Osteocyte (in vitro differentiated cells): ENCODE measurements at regions not wholly inside any gene's neighbourhood (a gene's known extent, or its start where the extent isn't known, plus 50 kb on each side); places are given as distances from the start of the nearest gene placed in this dataset.

ENCODE experiments used
- DNase-seq: peaks from one replicate; pipeline ENCODE4 v3.0.0; 2021; ENCODE audit warnings: mixed read lengths; ENCODE audit not compliant: unreplicated experiment; ENCODE audit errors: extremely low spot score
- H3K27ac Mint-ChIP-seq: one replicate; pipeline ENCODE4 v1.8.0; 2021; ENCODE audit warnings: mild to moderate bottlenecking, mixed read lengths; ENCODE audit not compliant: unreplicated experiment
- H3K27me3 Mint-ChIP-seq: one replicate; pipeline ENCODE4 v1.8.0; 2021; ENCODE audit warnings: mixed read lengths; ENCODE audit not compliant: unreplicated experiment
- H3K36me3 Mint-ChIP-seq: one replicate; pipeline ENCODE4 v1.8.0; 2021; ENCODE audit warnings: mixed read lengths; ENCODE audit not compliant: unreplicated experiment
- H3K4me1 Mint-ChIP-seq: one replicate; pipeline ENCODE4 v1.8.0; 2021; ENCODE audit warnings: mixed read lengths; ENCODE audit not compliant: unreplicated experiment
- H3K4me3 Mint-ChIP-seq: one replicate; pipeline ENCODE4 v1.8.0; 2021; ENCODE audit warnings: mild to moderate bottlenecking, moderate library complexity, mixed read lengths; ENCODE audit not compliant: unreplicated experiment
- H3K9me3 Mint-ChIP-seq: one replicate; pipeline ENCODE4 v1.8.0; 2021; ENCODE audit warnings: mixed read lengths; ENCODE audit not compliant: unreplicated experiment
- TF ChIP-seq, protein P1 (sequence below): fragments of 200-600 bp; sonication (generic); IDR thresholded peaks from 2 replicates; pipeline ENCODE4 v1.5.0; 2021; ENCODE audit warnings: antibody characterized with exemption, mild to moderate bottlenecking, moderate library complexity

- H3K4me1 Mint-ChIP-seq = no peaks in the 10 kb centered on the region
- no peak for DNase-seq
- H3K9me3 Mint-ChIP-seq = no peaks in the 10 kb centered on the region
- TF ChIP-seq, protein P1, sequence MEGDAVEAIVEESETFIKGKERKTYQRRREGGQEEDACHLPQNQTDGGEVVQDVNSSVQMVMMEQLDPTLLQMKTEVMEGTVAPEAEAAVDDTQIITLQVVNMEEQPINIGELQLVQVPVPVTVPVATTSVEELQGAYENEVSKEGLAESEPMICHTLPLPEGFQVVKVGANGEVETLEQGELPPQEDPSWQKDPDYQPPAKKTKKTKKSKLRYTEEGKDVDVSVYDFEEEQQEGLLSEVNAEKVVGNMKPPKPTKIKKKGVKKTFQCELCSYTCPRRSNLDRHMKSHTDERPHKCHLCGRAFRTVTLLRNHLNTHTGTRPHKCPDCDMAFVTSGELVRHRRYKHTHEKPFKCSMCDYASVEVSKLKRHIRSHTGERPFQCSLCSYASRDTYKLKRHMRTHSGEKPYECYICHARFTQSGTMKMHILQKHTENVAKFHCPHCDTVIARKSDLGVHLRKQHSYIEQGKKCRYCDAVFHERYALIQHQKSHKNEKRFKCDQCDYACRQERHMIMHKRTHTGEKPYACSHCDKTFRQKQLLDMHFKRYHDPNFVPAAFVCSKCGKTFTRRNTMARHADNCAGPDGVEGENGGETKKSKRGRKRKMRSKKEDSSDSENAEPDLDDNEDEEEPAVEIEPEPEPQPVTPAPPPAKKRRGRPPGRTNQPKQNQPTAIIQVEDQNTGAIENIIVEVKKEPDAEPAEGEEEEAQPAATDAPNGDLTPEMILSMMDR = no peak
- H3K27ac Mint-ChIP-seq = no peak overlapping the region
- H3K4me3 Mint-ChIP-seq = no peak overlapping the region
- no peaks in the 10 kb centered on the region for H3K27me3 Mint-ChIP-seq
- no peaks in the 10 kb centered on the region for H3K36me3 Mint-ChIP-seq
Observed at GRCh38 chr6:114467931-114468330, 125.1 kb upstream of the HS3ST5 start.

GRCh38 chr6:114465511-114465910, 122.7 kb upstream of the HS3ST5 start:
- no peak overlapping the region for H3K4me3 Mint-ChIP-seq
- TF ChIP-seq, protein P1 = no peak
- H3K36me3 Mint-ChIP-seq = no peaks in the 10 kb centered on the region
- no peaks in the 10 kb centered on the region for H3K9me3 Mint-ChIP-seq
- no peaks in the 10 kb centered on the region for H3K27me3 Mint-ChIP-seq
- H3K27ac Mint-ChIP-seq = no peak overlapping the region
- H3K4me1 Mint-ChIP-seq = no peaks in the 10 kb centered on the region
- DNase-seq = no peak

DNA sequence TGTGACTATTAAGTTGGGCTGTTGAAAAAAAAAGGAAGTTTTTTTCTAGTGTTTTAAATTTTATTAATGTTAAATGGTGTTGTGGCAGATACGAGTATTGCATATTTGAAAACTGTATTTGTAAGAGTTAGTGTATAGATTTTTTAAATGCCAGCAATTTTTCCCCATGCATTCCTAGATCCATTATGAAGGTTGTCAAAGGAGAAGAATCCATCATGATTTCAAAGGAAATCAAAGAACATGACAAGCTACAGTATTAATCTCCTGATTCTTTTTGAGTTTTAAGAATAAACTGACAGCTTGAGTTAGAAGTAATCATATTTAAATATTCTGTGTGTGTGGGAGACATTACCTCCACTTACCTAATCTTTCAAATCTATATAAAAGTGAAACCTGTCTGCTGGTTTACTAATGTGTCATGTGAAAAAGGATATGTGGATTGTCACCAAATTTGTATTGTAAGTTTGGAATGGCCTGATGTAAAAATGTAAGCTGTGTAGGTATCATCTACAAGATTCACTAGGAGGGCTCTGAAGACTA, 111.0 kb upstream of the HS3ST5 start:
- H3K4me1 Mint-ChIP-seq = no peaks in the 10 kb centered on the region
- H3K27ac Mint-ChIP-seq = no peak overlapping the region
- H3K36me3 Mint-ChIP-seq = no peaks in the 10 kb centered on the region
- H3K27me3 Mint-ChIP-seq = no peaks in the 10 kb centered on the region
- no peak overlapping the region for H3K4me3 Mint-ChIP-seq
- H3K9me3 Mint-ChIP-seq = no peaks in the 10 kb centered on the region
- TF ChIP-seq, protein P1 = no peak
- DNase-seq = no peak

DNA sequence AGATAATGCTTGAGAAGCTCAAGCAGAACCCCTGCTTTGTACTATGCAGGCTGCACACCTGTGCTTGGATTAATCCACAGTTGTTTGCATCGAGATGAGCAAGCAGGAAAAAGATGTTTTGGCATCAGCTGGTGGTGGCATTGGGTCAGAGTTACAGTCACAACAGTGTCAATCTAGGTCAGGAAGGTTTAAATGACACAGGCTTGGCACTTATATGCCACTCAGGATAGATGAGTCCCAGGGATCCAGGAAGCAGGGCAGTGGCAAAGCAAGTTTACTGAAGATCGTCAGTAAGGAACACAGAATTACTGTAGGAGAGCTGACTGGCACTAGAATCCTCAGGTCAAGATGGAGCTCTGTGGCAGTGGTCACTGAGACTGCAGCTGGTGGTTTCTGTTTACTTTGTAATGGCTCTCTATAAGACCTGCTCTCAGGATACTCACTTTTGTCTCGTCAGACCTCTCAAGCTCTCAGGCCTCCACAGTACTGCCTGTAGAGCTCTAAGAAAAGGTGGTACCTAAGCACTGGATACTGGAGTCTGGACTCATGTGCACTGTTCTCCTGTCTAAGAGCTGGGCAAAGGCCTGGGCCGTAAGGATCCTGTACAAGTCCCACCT, 110.1 kb upstream of the HS3ST5 start:
- TF ChIP-seq, protein P1 = no peak
- H3K27ac Mint-ChIP-seq = no peak overlapping the region
- H3K9me3 Mint-ChIP-seq = no peaks in the 10 kb centered on the region
- no peaks in the 10 kb centered on the region for H3K27me3 Mint-ChIP-seq
- no peak overlapping the region for H3K4me3 Mint-ChIP-seq
- no peak for DNase-seq
- H3K4me1 Mint-ChIP-seq = no peaks in the 10 kb centered on the region
- no peaks in the 10 kb centered on the region for H3K36me3 Mint-ChIP-seq

DNA sequence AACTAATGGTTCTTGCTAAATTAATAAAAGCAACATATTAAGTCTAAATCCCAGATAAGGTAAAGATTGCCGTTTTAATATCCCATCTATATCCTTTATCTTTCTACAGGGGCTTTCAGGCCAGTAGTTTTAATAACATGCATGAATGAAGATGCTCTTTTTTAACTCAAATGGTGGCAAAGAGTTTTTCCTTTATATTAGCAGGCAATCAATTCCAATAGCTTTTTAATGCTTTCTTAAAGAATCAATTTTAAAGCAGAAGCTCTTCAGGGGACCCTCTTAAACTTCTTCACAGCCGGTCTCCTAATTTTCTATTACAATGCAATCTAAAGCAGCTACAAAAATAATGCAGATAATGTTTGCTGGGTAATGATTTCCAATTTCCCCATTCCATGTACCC, 107.8 kb upstream of the HS3ST5 start:
- Mint-ChIP-seq H3K4me3 (no peak overlapping the region), H3K27ac (no peak overlapping the region), H3K4me1 (no peaks in the 10 kb centered on the region), H3K27me3 (no peaks in the 10 kb centered on the region), H3K9me3 (no peaks in the 10 kb centered on the region), H3K36me3 (no peaks in the 10 kb centered on the region)
- DNase-seq = no peak
- TF ChIP-seq, protein P1 = no peak
